ENCODE measurements at regions not wholly inside any gene's neighbourhood (a gene's known extent, or its start where the extent isn't known, plus 50 kb on each side); places are given as distances from the start of the nearest gene placed in this dataset.

- TF ChIP-seq TAF1 (IDR thresholded peaks at IDR 0.05; ENCODE audit: borderline replicate concordance, insufficient read depth, low read length) (no peak), FOXP2 (optimal IDR thresholded peaks at IDR 0.05; ENCODE audit: borderline replicate concordance, extremely low read depth, extremely low read length, insufficient read depth) (no peak), REST (IDR thresholded peaks at IDR 0.05; ENCODE audit: insufficient read depth in 1 of 2, low read depth in 2 of 2, low read length in 2 of 2) (no peak), SIN3A (IDR thresholded peaks at IDR 0.05; ENCODE audit: borderline replicate concordance, insufficient read depth, low read length) (no peak)
Measured at GRCh38 chr6:109243863-109244825, 138.1 kb downstream of the CD164 start.

DNA sequence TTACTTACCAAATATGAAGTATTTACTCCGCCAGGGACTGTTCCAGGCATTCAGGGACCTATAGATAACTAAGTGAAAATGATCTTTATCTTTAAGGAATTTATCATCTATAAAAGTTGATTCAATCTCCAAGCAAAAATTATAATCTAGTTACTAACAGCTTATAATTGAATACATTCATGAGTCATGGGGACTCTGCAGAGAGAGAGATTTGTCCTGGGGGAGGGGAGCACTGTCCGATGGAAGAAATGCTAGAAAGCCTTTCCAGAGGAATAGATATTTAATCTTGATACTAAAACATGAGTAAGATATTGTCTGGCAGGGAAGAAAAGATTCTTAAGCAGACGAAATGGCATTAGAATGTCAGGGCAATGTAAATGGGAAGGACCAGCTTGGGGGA, 139.3 kb downstream of the CD164 start:
- TF ChIP-seq SIN3A (IDR thresholded peaks at IDR 0.05; ENCODE audit: borderline replicate concordance, insufficient read depth, low read length) (no peak), TAF1 (IDR thresholded peaks at IDR 0.05; ENCODE audit: borderline replicate concordance, insufficient read depth, low read length) (no peak), FOXP2 (optimal IDR thresholded peaks at IDR 0.05; ENCODE audit: borderline replicate concordance, extremely low read depth, extremely low read length, insufficient read depth) (no peak), POLR2AphosphoS5 (IDR thresholded peaks at IDR 0.05; ENCODE audit: low read depth, low read length) (no peak), REST (IDR thresholded peaks at IDR 0.05; ENCODE audit: insufficient read depth in 1 of 2, low read depth in 2 of 2, low read length in 2 of 2) (no peak)

- TF ChIP-seq FOXP2 (optimal IDR thresholded peaks at IDR 0.05; ENCODE audit: borderline replicate concordance, extremely low read depth, extremely low read length, insufficient read depth), result no peak
- TF ChIP-seq REST (IDR thresholded peaks at IDR 0.05; ENCODE audit: insufficient read depth in 1 of 2, low read depth in 2 of 2, low read length in 2 of 2), result no peak
- no peak for TF ChIP-seq POLR2AphosphoS5 (IDR thresholded peaks at IDR 0.05; ENCODE audit: low read depth, low read length)
- no peak for TF ChIP-seq TAF1 (IDR thresholded peaks at IDR 0.05; ENCODE audit: borderline replicate concordance, insufficient read depth, low read length)
- no peak for TF ChIP-seq SIN3A (IDR thresholded peaks at IDR 0.05; ENCODE audit: borderline replicate concordance, insufficient read depth, low read length)
Measured at GRCh38 chr6:109242029-109242428, 140.2 kb downstream of the CD164 start.

GRCh38 chr6:109241199-109241598, 141.1 kb downstream of the CD164 start:
- no peak for TF ChIP-seq TAF1 (IDR thresholded peaks at IDR 0.05; ENCODE audit: borderline replicate concordance, insufficient read depth, low read length)
- no peak for TF ChIP-seq REST (IDR thresholded peaks at IDR 0.05; ENCODE audit: insufficient read depth in 1 of 2, low read depth in 2 of 2, low read length in 2 of 2)
- no peak for TF ChIP-seq SIN3A (IDR thresholded peaks at IDR 0.05; ENCODE audit: borderline replicate concordance, insufficient read depth, low read length)
- TF ChIP-seq POLR2AphosphoS5 (IDR thresholded peaks at IDR 0.05; ENCODE audit: low read depth, low read length), result no peak
- TF ChIP-seq FOXP2 (optimal IDR thresholded peaks at IDR 0.05; ENCODE audit: borderline replicate concordance, extremely low read depth, extremely low read length, insufficient read depth), result no peak

Data from PFSK-1 (cell line).